Non-pigmented ciliary epithelial cell (primary cell): ENCODE measurements at regions not wholly inside any gene's neighbourhood (a gene's known extent, or its start where the extent isn't known, plus 50 kb on each side); places are given as distances from the start of the nearest gene placed in this dataset.

ENCODE experiments used
- DNase-seq: peaks from one replicate; pipeline ENCODE4 v3.0.0-alpha.2; 2010; ENCODE audit warnings: low read depth

DNA sequence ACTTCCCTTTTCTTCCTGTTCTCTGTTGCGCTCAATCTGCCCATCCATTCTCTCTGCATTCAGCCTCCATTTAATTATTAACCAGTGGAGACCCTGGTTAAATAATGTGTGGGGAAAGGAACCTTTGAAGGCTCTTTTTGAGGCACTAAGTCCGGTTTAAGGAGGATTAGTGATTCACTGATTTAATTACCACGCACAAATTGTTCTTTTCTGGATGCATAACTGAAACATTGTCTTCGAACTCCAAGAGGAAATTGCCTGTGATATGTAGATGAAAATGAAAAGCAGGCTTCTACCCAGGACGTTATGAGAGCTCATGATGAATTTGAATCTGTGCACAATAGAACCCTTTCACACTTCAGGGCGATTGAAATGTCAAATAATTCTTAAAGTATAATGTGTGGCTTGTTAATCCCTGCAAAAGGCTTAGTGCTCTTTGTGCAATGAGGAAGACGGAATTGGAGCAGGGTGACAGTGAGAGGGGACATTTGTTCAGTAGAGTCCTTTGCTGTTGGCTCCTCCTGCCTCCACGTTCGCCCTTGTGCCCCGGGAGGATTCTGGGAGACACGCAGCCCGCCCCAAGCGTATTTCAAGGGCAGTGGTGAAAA, 51.1 kb upstream of the ZNF236 start:
- DNase-seq, result no peak

GRCh38 chr18:76767954-76768353, 54.4 kb upstream of the ZNF236 start:
- no peak for DNase-seq

DNA sequence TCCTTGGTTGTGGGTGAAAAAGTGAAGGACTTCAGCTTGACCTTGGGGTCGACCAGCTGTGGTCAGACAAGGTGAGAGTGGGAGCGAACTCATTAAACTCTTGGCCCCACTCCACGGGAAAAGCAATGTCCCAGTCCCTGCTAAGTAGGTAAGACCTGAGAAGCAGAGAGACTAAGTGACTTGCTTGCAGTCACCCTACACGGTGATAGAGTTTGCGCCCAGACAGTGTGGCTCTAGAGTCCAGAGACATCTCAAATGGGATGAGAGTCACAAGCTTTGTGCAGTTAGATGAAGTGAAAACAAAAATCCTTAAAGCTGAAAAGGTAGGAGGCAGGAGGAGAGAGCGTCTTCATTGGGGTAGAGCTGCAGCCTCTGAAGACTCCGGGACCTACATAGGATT, 55.9 kb upstream of the ZNF236 start:
- no peak for DNase-seq

DNA sequence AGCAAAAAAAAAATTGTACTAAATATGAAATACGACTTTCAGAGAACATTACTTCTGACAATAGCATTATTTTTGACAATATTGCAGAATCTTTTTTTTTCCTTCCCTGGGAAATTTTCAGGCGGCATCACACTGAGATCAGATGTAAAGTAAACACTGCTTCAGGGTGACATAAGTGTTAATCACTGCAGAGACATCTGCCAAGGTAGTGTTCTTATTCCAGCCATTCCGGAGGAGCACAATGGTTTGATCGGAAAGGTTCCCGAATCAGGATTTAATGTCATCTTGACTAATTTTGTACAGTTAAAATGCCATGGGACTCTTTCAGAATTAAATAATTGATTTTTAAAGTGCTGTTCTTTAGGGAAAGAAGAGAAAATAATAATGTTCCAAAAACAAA, 56.7 kb upstream of the ZNF236 start:
- no peak for DNase-seq

GRCh38 chr18:76764291-76764901, 58.0 kb upstream of the ZNF236 start:
- no peak for DNase-seq

DNA sequence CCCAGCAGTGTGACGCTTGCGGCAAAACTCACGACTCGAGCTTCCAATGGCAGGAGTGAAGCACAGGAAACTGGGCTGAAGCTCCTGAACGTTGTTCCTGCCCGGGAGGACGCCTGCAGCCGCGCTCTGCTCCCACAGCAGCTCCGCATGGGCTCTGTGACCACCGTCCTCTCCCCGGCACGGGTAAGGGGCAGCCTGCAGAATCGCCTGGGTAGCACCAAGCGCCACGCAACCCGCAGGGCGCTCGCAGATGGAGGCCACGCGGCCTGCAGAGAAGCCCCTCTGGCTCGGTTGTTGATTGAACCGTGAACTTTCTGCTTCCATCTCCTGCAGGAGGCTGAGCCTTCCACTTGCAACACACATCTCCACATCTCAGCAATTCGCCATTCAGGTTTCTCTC, 63.3 kb upstream of the ZNF236 start:
- DNase-seq, result no peak

GRCh38 chr18:76757925-76758324, 64.4 kb upstream of the ZNF236 start:
- DNase-seq, result no peak

DNA sequence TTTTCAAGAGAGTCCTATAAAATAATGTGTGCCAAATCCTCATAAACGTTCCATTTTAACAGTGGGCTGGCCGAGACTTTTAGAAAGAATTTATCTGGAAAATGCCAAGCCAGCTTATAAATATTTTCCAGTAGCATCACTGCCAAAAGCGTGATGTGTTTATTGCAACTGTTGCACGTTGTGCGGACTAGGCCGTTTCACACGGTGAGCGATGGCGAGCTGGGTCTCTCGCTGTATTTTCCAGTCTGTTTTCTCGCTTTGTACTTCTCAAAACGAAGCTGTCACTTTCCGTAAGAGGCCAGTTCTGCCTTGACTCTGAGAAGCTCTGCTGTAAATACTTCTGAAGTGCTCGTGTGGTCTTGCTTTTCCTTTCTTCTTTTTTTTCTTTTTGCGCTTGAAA, 65.0 kb upstream of the ZNF236 start:
- DNase-seq, result no peak

- no peak for DNase-seq
These were observed 65.7 kb upstream of the ZNF236 start for GRCh38 chr18:76756531-76757253.

DNA sequence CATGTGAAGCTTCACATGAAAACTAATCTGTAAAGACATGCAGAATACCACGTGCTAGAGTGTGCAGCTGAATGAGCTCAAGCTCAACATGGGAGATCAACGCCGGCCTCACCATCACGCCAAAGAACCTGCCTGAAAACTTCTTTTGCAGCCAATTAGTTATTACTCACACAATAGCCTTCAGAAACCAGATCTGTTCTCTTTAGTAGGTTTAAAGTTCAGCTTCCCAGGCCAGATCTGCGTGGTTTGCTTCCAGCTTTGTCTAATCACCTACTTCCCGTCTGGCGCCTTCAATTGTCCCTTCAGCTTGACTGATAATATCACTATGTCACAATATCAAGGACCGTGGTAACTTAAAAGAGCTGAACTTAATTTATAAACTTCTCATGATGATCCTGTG, 68.0 kb upstream of the ZNF236 start:
- no peak for DNase-seq

- no peak for DNase-seq
These were observed 70.0 kb upstream of the ZNF236 start for GRCh38 chr18:76752400-76752799.

GRCh38 chr18:76750917-76751890, 71.2 kb upstream of the ZNF236 start:
- DNase-seq, result no peak

- DNase-seq, result no peak
These were observed 72.1 kb upstream of the ZNF236 start for GRCh38 chr18:76750269-76750668.

GRCh38 chr18:76747676-76748075, 74.7 kb upstream of the ZNF236 start:
- no peak for DNase-seq

DNA sequence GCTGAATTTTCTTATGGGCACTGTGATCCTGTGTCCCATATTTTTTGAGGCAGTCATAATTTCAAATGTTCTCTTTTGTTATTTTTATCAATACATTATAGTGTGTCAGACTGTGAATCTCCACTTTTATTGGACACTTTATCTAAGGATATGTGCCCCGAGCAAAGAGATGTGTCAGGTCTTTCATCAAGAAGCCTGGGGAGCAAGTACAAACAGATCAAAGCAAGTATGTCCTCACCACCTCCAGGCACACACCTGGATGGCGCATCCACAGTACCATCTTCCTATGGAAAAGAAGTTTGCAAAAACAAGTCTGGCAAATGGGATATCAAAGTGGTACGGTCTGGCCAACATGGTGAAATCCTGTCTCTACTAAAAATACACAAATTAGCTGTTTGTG, 81.0 kb upstream of the ZNF236 start:
- DNase-seq, result no peak

GRCh38 chr18:76736309-76736708, 86.0 kb upstream of the ZNF236 start:
- DNase-seq, result no peak

- no peak for DNase-seq
These were observed 91.5 kb upstream of the ZNF236 start for GRCh38 chr18:76730901-76731300.

DNA sequence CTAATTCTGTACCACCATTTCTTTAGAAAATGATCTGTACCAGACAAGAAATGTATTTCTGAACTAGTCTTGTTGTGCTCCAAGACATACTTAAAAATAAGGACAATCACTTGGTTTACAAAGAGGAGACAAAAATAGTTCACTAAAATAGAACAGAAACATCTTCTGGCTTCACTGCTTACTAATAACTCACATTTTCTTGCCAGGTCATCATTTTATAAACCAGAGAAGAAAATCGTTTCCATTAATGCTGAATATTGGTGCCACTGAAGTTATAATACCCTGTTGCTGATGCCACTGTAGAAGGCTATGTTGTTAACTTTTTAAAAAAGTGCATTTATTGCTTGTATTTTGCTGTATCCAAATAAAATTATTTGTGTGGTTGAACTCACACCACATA, 94.8 kb upstream of the ZNF236 start:
- DNase-seq, result no peak

- no peak for DNase-seq
These were observed 96.9 kb upstream of the ZNF236 start for GRCh38 chr18:76725445-76725844.

DNA sequence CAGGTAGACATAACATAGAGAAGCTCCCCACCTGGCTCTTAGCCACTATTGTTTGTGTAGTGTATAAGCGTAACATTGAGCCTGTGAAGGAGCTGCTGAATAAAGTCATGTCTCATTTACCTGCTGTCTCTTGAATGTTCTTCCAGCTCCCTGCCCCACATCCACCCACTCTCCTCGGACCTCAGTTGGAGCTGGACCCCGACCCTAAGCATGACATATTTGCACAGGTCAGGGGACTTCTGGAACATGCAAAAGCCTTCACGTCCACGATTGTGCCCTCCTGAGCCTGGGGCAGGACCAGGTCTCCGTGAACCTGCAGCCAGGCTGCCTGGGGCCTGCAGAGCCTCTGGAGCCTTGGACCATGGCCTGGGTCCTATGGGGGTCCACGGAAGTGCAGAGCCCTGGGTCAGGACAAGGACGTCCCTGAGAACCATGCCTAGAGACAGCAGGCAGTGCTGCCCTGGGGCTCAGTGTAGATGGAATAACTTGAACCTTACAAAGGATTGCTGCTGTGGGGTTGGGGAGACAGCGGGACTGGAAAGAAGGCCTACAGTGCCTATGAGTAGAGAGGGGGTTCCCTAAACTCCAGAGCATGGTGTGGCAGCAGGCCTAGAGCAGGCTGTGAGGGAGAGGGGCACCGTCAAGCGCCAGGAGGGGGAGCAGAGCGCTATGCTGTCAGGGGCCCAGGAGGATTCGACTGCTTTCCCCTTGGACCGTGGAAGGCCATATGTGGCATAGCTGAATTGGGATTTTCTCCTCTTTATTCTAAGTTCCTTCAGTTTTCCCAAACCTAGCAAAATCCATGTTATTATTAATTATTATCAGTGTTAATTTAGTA, 99.9 kb upstream of the ZNF236 start:
- DNase-seq, result no peak

DNA sequence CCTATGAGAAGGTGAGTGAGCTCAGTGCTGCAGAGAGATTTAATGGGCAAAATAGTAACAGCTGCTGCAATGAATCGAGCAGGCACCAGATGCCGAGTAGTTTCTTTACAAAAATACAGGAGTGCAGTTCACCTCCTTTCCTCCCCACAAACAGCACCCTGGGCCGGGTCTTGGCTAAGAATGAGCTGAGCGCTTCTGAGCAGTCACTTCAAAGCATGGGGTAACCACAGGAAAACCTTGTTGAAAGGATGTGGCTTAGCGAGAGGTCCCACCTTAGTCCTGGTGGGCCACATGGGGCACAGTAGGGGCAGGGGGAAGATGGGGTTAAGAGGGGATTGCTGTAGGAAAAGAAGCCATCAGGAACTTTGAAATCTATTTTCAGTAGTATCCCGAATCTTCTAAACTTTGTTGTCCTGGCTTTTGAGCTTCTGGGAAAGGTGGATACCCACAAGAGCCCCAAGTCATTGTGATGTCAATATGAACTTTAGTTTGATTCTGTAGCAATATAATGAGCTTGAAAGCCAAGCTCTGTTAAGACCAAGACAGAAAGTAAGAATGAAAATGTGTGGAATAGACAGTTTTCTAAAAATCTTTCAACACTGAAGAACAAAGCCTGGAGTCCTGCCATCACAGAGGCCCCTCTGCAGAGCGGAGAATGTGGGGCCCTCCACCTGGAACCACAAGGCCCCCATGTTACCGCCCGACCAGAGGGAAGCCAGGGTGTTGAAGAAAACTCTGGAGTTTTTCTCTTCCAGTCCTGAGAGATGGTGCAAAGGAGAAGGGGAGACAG, 101.0 kb upstream of the ZNF236 start:
- DNase-seq, result no peak
